ENCODE measurements at regions not wholly inside any gene's neighbourhood (a gene's known extent, or its start where the extent isn't known, plus 50 kb on each side); places are given as distances from the start of the nearest gene placed in this dataset.

GRCh38 chr5:82396871-82397514 lies 118.8 kb upstream of the RPS23 start (continued):
- TF ChIP-seq PKNOX1 (IDR thresholded peaks at IDR 0.05) (peak; percentile 38; the same call in 1 of the 2 replicates), E2F5 (CRISPR knock-in tag; IDR thresholded peaks at IDR 0.05) (no peak), ZNF324 (CRISPR knock-in tag; IDR thresholded peaks at IDR 0.05) (no peak), ZNF699 (CRISPR knock-in tag; IDR thresholded peaks at IDR 0.05; ENCODE audit: insufficient replicate concordance) (no peak), GATA2 (CRISPR knock-in tag; IDR thresholded peaks at IDR 0.05) (peak; percentile 43; the same call in 1 of the 2 replicates), NBN (IDR thresholded peaks at IDR 0.05; ENCODE audit: low read depth) (peak; percentile 34; the same call in 1 of the 2 replicates), STAG1 (CRISPR knock-in tag; IDR thresholded peaks at IDR 0.05; ENCODE audit: borderline replicate concordance) (no peak), ZNF197 (CRISPR knock-in tag; IDR thresholded peaks at IDR 0.05; ENCODE audit: low read depth) (no peak), ZFP91 (CRISPR knock-in tag; IDR thresholded peaks at IDR 0.05) (no peak), CBFA2T2 (conservative IDR thresholded peaks at IDR 0.05) (no peak), ATF6 (CRISPR knock-in tag; IDR thresholded peaks at IDR 0.05) (no peak), ZBTB11 (CRISPR knock-in tag; IDR thresholded peaks at IDR 0.05) (no peak), ZNF766 (CRISPR knock-in tag; conservative IDR thresholded peaks at IDR 0.05) (no peak), PHF8 (IDR thresholded peaks at IDR 0.05; ENCODE audit: borderline replicate concordance, low read length) (no peak), HMBOX1 (IDR thresholded peaks at IDR 0.05) (peak; percentile 99), ZNF124 (CRISPR knock-in tag; IDR thresholded peaks at IDR 0.05) (no peak), ZNF561 (CRISPR knock-in tag; conservative IDR thresholded peaks at IDR 0.05) (no peak)
